GM12875 (cell line): ENCODE measurements at regions not wholly inside any gene's neighbourhood (a gene's known extent, or its start where the extent isn't known, plus 50 kb on each side); places are given as distances from the start of the nearest gene placed in this dataset.

Source experiments
- H3K4me3 ChIP-seq: one replicate; pipeline ENCODE4 v1.5.1; 2011; ENCODE audit warnings: low read depth, low read length, control low read depth
- TF ChIP-seq, protein P1 (sequence below): IDR thresholded peaks from 2 replicates; pipeline ENCODE4 v1.5.1; 2011; ENCODE audit warnings: low read depth, mild to moderate bottlenecking, control low read depth, inconsistent platforms, low read length, moderate library complexity, borderline replicate concordance; ENCODE audit not compliant: insufficient read depth

GRCh38 chr19:13583753-13584152 is 77.5 kb upstream of the CACNA1A start:
- H3K4me3 ChIP-seq: no peak overlapping the region
- TF ChIP-seq, protein P1, sequence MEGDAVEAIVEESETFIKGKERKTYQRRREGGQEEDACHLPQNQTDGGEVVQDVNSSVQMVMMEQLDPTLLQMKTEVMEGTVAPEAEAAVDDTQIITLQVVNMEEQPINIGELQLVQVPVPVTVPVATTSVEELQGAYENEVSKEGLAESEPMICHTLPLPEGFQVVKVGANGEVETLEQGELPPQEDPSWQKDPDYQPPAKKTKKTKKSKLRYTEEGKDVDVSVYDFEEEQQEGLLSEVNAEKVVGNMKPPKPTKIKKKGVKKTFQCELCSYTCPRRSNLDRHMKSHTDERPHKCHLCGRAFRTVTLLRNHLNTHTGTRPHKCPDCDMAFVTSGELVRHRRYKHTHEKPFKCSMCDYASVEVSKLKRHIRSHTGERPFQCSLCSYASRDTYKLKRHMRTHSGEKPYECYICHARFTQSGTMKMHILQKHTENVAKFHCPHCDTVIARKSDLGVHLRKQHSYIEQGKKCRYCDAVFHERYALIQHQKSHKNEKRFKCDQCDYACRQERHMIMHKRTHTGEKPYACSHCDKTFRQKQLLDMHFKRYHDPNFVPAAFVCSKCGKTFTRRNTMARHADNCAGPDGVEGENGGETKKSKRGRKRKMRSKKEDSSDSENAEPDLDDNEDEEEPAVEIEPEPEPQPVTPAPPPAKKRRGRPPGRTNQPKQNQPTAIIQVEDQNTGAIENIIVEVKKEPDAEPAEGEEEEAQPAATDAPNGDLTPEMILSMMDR: no peak

GRCh38 chr19:13583114-13583513 is 76.8 kb upstream of the CACNA1A start:
- no peak overlapping the region for H3K4me3 ChIP-seq
- TF ChIP-seq, protein P1: no peak

- TF ChIP-seq, protein P1: no peak
- H3K4me3 ChIP-seq: no peak overlapping the region
Observed at GRCh38 chr19:13581576-13581975, 75.3 kb upstream of the CACNA1A start.

DNA sequence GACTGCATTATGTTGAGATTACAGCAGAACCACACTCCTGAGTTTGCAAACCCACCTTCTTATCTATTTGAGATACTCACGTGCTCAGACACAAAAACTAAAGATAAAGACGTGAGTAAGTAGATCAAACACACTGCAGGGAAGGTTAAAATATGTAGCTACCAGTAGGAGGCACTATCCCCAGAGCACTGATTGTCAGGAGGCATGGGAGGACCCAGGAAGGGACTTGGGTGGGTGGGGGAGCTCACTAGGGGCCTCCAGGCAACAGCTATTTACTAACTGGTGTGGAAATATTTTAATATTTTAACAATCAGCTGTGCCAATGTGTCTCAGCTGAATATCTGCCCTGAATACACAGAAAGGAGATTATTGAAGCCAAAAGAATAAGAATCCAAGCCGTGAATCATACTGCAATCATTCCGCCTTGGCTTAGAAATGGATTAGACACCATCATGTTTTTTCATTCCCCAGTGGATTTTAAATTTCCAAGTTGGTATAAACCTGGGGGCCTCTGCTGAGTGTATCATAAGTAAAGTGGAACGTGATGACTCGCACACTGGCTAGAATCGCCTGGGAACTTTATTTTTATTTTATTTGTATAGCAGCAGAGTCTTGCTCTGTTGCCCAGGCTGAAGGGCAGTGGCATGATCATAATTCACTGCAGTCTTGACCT is 73.2 kb upstream of the CACNA1A start:
- TF ChIP-seq, protein P1: no peak
- H3K4me3 ChIP-seq: no peak overlapping the region

- no peak overlapping the region for H3K4me3 ChIP-seq
- TF ChIP-seq, protein P1: no peak
Observed at GRCh38 chr19:13576726-13577125, 70.4 kb upstream of the CACNA1A start.

DNA sequence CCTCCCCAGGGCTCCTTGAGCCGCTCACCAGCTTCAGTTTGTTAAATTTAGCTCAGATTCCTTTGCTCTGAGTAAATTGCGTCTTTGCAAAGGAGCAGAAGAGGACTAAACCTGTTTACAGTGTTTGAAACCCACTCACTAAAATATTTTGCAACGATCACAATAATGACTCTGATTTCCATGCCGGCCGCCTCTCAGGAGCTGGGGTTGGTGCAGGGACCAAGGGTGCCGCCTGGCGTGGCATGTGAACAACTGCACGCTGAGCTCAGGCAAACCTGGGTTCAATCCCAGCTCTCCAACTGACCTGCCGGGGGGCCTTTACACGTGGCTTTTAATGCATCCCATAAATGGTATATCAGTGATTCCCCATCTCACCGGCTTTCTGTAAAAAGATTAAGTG is 68.7 kb upstream of the CACNA1A start:
- TF ChIP-seq, protein P1: no peak
- H3K4me3 ChIP-seq: no peak overlapping the region

- H3K4me3 ChIP-seq: no peak overlapping the region
- TF ChIP-seq, protein P1: no peak
Observed at GRCh38 chr19:13573056-13573667, 66.9 kb upstream of the CACNA1A start.
